HG03025 (cell line): ENCODE measurements at regions not wholly inside any gene's neighbourhood (a gene's known extent, or its start where the extent isn't known, plus 50 kb on each side); places are given as distances from the start of the nearest gene placed in this dataset.

Experiments
- ATAC-seq: cut with Tn5 transposase; IDR thresholded peaks from one replicate; pipeline ENCODE4 v1.9.1; 2021; ENCODE audit warnings: mild to moderate bottlenecking, moderate library complexity; ENCODE audit not compliant: unreplicated experiment, low FRiP score

DNA sequence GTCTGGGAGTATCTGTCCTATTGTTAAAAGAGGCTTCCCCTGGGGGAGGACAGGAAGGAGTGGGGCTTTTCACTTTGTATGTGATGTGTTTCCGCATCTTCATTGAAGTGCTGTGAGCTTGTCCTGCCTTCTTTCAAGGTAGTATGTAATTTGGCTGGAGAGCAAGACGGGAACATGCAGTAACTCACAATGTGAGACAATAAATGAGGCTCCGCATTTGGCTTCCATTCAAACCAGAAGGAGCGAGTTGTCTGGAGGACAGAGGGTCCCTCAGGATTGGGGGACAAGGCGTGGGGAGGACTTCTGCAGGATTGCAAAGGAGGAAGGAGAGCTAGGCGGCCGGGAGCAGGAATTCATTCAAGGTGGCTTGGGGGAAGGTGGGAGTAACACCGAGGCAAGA lies 203.5 kb downstream of the RBFOX3 start:
- no peak for ATAC-seq

DNA sequence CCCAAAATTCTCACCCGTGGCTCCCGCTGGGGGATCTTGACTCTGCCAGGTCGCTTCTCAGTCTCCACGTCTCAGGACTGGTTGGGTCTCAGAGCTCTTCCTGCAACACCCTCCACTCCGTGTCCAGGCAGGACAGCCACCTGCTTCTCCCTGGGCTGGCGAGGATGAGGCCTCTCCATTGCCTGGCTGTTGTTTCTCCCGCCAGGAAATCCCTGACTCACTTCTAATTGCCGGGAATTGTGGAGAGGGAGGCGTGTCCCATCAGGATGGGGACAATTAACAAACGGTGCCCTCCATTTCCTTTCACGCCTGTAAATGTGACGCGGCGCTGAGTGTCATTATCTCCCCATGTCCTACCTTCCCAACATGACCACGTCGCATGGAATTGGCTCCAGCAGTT lies 204.5 kb downstream of the RBFOX3 start:
- ATAC-seq: no peak

DNA sequence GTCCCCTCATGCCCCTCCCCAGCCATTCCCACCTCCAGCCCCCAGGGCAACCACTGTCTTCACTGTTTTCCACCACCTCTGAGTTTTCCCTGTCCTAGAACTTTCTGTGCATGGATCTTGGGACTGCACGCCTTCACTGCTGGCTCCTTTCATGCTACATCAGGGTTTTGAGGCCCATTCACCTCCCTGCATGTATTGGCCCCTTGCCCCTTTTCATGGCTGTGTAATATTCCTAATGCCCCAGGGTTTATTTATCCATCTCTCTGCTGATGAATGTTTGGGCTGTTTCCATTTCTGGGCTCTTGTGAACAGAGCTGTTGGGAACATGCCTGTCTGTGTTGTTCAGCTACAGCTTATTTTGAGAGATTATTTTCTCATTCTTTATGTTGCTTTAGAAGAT lies 205.0 kb downstream of the RBFOX3 start:
- ATAC-seq: no peak

DNA sequence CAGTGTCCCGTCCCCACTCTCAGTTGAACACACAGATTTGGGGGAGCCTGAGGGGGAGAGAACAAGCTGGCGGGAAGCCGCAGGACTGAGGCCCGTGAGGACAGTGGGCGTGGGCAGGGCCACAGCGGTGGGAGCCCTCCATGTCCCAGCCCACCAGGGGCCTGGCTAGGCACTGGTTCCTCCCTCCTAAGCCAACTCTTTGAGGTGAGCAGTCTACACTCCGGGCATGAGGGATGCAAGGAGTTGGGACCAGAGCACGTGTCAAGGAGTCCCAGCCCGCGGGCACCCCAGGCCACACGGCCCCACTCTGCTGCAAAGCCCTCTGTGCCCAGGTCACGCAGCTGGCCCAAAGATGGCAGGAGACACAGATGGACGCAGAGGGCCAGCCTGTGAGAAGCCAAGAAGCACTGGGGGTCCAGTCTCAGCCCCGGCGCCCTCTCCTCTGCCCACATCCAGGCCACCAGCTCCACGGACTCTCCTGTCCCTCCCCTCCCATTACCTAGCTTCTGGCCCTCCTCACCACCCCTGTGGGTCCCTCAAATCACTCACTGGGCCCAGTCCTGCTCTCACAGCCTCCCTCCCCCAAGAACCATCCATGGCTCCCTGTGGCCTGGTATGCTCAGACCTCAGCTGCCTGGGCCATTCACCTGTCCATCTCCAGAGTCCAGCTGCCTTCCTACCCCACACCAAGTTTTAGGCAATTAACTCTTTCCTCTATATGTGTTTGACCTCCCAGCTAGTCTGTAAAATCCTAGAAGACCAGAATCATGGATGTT lies 206.5 kb downstream of the RBFOX3 start:
- no peak for ATAC-seq

DNA sequence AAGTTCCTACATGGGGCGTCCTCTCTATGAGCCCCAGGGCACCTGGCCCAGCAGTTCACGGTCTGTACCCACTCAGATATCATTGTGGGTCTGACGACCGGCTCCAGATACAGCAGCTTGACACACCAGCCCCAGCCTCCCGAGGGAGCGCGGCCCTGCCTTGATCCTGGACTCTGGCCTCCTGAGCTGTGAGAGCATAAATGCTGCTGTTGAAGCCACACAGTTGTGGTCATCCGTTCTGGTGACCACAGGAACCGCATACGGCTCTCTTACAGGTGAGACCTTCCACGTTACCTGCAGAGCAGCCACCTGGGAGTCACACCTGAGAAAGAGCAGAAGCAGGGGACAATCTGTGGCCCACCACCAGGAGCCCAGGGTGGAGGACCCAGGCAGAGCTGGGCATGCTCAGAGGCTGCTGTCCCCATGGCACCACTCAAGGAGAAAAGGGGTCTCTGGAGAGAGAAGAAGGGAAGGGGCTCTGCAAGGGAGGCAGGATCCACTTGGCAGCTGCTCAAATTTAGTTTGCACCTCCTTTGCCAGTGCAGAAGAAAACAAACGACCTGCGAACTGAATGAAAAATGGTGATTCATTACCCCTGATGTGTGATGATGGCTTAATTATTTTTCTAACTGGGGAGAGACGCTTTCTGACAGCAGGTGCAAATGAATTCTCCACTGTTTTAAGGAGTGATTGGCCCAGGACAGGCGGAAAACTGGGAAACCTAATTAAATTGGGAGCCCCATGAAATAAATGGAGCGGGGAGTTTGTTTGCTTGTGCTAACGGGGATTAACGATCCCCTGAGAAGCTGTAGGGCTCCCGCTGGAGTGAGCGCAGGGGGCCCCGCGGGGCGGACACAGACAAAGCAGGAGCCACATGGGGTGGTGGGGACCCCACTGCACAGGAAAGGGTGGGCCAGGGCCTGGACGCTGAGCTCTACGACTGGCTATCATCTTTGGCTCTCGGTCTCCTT lies 208.9 kb downstream of the RBFOX3 start:
- ATAC-seq: no peak

DNA sequence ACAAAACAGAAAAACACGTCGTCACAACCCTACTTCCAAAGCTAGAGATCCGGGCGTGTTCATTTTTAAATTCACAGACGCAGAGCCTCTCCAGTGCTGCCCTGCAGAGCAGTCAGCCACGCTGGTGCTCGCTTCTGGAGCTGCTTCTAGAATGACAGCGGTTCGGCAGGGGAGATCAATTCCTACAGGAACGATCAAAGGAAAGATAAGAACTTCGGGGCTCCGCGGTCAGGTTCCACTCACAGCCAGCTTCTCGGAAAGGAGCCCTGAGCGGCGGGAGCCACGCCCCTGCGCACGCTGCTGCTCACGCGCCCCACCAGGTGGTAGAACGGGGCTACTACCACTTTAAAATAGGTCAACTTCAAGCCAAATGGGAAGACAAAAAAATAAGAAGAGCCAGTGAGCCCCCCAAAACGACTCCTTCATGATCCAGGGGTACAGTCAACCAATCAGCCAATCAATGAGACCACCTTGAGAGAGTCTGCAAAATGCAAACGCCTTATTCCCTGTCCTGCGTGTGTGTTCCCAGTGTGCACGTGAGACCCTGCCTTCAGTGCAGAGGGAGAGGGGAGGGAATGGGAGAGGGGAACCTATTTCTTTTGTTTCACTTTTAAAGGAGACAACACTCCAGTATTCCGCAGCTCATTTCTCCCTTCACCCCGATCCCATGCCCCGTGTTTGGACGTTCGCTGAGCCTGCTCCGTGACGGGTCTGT lies 209.7 kb downstream of the RBFOX3 start:
- ATAC-seq: no peak

DNA sequence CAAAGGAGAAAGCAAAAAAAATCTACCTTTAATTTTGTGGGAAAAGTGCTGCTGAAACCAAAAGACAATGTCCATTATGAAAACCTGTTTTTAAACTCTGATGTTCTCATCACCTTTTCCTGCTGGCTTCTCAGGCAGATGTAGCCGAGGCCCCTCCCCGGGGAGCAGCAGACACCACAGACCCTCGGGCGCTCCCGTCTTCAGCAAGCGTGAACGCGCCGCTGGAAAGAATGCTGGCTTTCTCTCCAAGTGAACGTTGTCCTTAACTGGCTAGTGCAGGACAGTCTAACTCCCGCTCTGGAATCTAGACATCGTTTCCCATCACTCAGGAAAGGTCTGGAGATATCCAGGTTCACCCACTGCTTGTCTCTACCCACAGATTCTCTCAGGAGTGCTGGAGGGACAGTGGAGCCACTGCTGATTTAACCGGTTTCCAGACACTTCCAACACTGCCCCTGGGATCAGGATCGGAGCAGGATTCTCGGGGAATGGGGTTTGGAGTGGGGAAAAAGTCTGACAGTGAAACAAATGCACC lies 211.2 kb downstream of the RBFOX3 start:
- no peak for ATAC-seq

DNA sequence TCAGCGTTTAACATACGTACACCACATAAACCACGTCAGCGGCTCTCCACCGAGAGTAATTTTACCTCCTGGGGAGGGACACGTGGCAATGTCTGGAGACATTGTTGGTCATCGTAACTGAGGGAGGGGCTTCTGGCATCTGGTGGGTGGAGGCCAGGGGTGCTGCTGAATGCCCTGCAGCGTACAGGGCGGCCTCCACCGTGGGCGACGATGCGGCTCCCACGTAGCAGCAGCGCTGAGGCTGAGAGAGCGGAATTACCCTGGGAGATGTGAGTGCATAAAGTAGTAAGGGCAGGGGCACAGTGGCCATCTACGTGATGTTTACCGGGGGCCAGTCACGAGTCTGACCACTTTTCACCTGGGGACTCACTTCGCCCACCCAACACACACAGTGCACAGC lies 212.4 kb downstream of the RBFOX3 start:
- no peak for ATAC-seq

DNA sequence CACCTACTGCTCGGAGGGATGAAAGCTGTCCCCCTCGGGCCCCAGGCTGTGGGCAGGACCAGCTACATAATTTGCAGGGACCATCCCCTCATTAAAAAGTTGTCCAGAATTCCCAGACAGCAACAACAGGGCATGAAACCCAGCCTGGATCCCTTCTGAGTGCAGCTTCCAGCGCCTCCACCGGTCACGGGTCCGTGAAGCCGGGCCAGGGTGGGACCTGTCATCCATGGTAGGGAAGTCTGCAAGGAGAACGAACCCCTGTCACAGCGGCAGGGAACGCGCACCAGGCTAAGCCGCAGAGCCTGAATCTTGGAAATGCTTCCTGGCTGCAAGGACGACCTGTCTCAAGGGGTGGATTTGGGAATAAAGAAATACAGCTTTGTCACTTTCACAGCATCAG lies 214.2 kb downstream of the RBFOX3 start:
- ATAC-seq: no peak

DNA sequence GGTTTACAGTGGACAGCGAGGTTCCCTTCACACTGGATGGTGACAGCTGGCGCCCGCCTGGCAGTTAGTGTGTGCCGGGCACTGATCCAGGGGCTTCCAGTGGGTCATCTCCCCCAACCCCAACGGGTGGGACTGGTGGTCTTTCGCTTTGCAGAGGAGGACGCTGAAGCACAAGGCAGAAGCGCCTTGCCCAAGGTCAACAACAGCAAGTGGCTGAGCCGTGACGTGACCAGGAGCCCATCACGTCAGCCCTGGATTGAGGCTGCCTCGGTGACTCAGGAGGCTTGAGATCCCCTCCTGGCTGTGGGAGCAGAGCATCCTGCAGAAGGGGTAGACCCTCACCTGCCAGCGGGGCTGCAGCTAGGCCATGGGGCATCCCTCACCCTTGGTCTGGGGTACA lies 215.3 kb downstream of the RBFOX3 start:
- ATAC-seq: no peak

DNA sequence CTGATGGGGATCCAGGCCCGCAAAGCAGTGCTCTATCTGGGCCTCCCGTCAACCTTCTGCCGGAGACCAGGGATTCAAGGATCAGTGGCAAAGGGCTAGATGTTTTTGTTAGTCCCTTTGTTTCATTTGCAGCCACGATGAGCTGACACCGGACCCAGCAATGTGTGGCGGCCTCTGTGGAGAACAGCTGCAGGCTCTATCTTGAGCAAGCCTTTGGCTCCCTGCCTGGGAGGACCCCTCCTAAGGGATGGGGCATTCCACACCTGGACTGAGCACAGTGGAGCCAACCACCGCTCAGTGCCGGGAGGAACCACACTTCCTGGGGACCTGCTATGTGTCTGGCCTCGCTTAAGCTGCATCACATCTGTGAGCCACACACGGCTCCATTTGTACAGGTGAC lies 215.8 kb downstream of the RBFOX3 start:
- ATAC-seq: no peak

DNA sequence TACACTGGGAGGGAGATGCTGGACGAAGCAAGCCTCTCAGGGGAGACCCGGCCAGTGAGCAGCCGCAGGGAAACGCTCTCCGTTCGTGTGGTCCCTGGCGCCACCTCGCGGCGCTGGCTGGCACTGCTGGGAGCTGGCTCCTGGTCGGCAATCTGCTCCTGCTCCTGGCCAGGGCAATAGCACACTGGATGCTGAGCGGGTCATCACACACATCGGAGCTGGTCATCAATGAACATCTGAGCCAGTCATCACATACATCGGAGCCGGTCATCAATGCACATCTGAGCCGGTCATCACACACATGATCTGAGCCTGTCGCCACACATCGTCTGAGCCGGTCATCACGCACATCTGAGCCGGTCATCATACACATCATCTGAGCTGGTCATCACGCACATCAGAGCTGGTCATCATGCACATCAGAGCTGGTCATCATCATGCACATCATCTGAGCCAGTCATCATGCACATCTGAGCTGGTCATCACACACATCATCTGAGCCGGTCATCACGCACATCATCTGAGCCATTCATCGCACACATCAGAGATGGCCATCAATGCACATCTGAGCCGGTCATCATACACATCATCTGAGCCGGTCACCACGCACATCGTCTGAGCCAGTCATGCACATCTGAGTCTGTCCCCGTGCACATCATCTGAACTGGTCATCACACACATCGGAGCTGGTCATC lies 217.3 kb downstream of the RBFOX3 start:
- no peak for ATAC-seq

DNA sequence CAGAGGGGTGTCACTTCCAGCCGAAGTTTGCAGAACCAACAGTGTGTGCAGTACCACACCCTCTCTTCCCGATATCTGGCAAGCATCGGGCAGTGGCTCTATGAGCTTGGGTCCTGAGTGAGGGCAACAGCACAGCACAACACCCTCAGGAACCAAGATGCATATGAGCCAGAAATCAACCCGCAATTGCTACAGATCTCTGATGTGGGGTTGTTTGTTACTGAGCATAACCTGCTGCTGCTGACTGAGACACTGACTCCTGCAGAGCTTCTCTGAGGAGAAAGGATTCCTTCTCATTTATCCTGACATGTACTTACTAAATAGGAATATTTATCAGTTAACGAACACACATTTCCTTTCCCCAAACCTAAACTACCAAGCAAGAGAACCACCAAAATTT lies 218.3 kb downstream of the RBFOX3 start:
- no peak for ATAC-seq

DNA sequence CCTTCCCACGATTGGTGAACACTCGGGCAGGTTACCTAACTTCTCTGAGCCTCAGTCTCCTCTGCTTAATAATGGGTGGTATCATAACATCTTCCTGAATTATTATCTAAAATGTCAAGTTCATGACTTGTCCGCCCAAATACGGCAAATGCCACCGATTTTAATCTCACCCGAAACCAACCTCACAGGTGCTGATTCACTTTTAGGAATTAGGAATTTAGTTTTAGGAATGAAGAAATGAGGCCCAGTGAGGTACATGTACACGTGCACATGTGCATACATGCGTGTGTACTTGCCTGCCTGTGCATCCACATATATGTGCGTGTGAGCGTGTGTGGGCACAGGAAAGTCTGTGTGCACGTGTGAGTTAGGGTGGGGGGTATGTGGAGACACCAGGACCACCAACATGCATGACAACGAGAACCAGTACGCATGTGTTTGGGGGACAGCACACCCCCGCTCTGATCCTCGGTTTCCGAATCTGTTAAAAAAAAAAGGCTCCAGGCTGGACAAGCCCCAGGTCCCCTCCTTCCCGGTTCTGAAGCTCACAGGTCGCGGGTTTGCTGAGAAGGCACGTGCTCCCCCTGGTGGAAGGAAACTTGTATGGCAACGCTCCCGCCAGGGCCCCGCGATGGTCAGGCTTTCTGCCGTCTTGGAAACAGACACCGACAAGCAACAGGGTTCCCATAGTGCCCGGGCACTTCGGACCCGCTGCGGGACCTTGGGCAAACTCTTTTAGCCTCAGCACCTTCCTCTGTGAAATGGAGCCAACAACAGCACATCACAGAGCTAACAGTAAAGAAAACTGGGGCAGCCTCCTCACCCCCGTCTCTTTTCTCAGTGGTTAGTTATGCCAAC lies 219.2 kb downstream of the RBFOX3 start:
- no peak for ATAC-seq

DNA sequence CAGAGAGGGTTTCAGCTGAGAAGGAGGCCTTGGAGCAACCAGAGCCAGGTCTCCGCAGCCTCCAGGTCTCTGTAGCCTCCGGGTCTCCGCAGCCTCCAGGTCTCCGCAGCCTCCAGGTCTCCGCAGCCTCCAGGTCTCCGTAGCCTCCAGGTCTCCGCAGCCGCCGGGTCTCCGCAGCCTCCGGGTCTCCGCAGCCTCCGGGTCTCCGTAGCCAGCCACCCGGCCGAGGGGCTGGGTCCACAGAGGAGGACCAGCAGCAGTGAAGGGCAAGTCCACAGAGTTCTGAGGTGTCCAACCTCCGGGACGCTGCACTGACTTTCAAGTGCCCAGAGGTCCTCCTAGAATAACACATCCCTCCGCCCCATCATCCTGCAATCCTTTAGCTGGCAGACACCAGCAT lies 221.0 kb downstream of the RBFOX3 start:
- no peak for ATAC-seq

DNA sequence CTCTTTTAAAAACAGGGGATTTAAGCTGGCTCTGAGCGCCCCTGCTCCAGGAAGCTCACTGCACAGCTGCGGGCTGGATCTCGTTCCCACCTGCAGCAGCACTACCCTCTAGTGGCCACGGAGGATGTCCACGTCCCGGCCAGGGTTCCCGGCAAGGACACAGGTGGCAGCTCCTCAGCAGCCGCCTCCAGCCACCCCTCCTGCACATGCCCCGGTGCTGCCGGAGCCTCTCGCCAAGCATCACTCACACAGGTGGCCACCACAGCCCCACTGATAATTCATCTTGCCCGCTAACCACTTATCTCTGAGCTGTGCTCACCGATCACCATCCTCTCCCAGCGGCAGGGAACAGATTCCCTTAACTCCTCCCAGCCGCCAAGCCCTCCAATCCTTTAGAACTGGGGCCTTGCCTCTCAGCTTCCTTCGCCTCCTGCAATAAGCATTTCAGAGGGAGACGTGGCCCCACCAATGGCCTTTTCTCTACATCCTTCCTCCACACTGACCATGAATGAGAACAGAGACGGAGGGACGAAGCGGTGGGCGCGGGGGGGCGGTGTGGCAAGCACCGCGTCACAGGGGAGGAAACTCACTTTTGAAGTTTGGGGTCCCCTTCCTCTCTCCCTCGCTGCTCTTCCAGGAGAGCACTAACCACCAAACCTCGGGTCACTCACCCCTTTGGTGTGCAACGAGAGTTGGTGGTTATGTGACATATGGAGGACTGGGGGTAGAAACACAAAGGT lies 222.1 kb downstream of the RBFOX3 start:
- ATAC-seq: no peak

DNA sequence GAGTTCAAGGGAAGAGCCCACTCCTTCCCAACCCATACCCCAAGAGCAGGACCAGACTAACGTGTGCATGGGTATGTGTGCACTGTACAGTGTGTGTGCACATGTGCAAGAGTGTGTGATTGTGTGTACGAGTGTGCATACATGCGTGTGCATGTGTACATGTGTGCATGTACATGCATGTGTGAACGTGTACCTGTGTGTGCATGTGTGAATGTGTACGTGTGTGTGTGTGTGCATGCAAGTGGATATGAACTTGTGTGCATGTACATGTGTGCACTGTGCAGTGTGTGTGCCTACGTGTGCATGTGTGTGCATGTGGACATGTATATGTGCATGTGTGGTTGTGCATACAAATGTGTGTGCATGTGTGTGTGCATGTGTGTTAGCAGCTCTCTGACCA lies 223.1 kb downstream of the RBFOX3 start:
- ATAC-seq: no peak

DNA sequence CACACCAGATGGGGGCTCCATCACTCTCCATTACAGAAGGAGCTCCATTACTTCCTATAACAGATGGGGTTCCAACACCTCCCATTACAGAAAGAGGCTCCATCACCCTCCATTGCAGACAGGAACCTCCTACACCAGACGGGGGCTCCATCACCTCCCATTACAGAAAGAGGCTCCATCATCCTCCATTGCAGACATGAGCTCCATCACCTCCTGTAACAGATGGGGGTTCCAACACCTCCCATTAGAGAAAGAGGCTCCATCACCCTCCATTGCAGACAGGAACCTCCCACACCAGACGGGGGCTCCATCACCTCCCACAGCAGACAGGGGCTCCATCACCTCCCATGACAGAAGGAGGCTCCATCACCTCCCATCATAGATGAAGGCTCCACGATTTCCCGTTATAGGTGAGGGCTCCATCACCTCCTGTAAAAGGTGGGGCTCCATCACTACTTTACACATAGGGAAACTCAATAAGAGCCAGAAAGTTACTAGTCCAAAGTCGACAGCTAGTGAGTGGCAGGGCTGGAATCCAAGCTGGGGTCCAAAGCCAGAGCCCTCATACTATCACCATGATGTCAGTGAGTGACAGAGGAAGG lies 224.8 kb downstream of the RBFOX3 start:
- no peak for ATAC-seq
